ENCODE measurements at regions not wholly inside any gene's neighbourhood (a gene's known extent, or its start where the extent isn't known, plus 50 kb on each side); places are given as distances from the start of the nearest gene placed in this dataset.
A peak's percentile ranks its signal among the peaks of the same experiment; 100 is the strongest.

DNA sequence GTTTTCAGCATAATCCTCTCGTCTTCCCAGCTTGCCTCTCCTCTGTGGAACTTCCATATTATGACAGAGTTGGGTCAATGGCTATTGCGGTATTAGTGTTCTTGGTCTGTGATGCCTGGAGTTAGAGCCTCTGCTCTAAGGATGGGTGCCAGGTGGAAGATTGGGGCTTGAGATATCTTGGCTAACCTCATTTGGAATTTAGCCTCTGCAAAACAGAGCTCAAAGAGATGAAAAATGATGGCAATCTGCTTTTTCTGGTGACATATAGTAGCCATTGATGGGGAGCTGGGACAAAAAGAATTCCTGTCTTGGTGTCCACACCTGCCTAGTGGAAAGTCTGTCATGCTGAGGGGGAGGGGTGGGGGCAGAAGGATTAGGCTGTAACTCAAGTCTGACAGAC lies 152.1 kb downstream of the RPL10L start:
- no peak overlapping the region for H2BK12ac ChIP-seq (ENCODE audit: low read length)
- H3K9ac ChIP-seq (ENCODE audit: low read depth, low read length, poor library complexity): no peak overlapping the region
- H3K4me2 ChIP-seq (ENCODE audit: insufficient read depth, low read length, poor library complexity, severe bottlenecking): no peak overlapping the region
- H3K4me1 ChIP-seq (ENCODE audit: control insufficient read depth in 2 of 2, insufficient read depth in 1 of 2, low read depth in 1 of 2, low read length in 2 of 2): no peaks in the 10 kb centered on the region
- no peaks in the 10 kb centered on the region for H3K9me3 ChIP-seq (replicated peaks in 1 of 2; ENCODE audit: control insufficient read depth in 2 of 2, insufficient read depth in 1 of 2, low read depth in 1 of 2, low read length in 2 of 2)
- no peak overlapping the region for H2BK5ac ChIP-seq (ENCODE audit: low read length)
- H3K14ac ChIP-seq (ENCODE audit: low read length): no peak overlapping the region
- no peak overlapping the region for H3K18ac ChIP-seq (ENCODE audit: low read length)
- no peak overlapping the region for H3K4ac ChIP-seq (ENCODE audit: low read length)
- no peak overlapping the region for H3K23ac ChIP-seq (ENCODE audit: low read depth, low read length, poor library complexity)
- no peak overlapping the region for H4K8ac ChIP-seq (ENCODE audit: low read depth, low read length)
- DNase-seq (ENCODE audit: low spot score): no peak
- no peak overlapping the region for H4K91ac ChIP-seq (ENCODE audit: low read depth, low read length, poor library complexity)
- no CpG with 5 or more reads among the region's 2 CpGs for WGBS, 2 donors (ENCODE audit: extremely low coverage in 2 of 2, insufficient read length in 2 of 2, insufficient replicate concordance in 1 of 2)
- H2BK120ac ChIP-seq (ENCODE audit: low read depth, low read length): no peak overlapping the region
- no peak overlapping the region for H2AK5ac ChIP-seq (ENCODE audit: low read depth, low read length)
- H3K4me3 ChIP-seq (ENCODE audit: low read length in 2 of 2): no peak overlapping the region
- H2BK15ac ChIP-seq (ENCODE audit: low read length): no peak overlapping the region
- no peaks in the 10 kb centered on the region for H3K27me3 ChIP-seq (ENCODE audit: control insufficient read depth in 3 of 3, insufficient read depth in 3 of 3, low read depth in 1 of 3, low read length in 3 of 3)
- H3K79me1 ChIP-seq (ENCODE audit: low read depth, low read length): no peaks in the 10 kb centered on the region
- no peak overlapping the region for H2AFZ ChIP-seq (ENCODE audit: low read length)
- no peaks in the 10 kb centered on the region for H3K36me3 ChIP-seq (replicated peaks in 1 of 2; ENCODE audit: control insufficient read depth in 2 of 2, insufficient read depth in 2 of 2, low read length in 2 of 2)
- no peak overlapping the region for H3K27ac ChIP-seq (replicated peaks; ENCODE audit: low read length)

DNA sequence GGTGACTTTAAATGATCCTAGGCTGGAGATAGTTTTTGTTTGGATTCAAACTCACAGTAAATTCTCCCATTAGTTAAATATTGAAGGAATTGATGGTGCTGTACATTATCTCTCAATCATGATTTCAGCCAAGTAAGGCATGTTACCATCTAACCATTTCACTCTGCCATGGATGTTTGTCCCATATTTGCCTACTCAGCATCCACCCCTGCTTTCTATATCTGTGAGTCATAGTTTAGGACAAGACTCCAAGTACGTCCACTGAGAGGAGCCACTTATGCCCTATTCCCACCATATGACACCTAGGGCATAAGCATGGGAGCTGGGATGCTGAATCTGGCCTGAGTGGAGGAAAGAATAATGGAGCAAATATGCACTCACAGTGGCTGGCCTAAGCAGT lies 155.2 kb downstream of the RPL10L start:
- Histone ChIP-seq H4K8ac (ENCODE audit: low read depth, low read length) (no peak overlapping the region), H4K91ac (ENCODE audit: low read depth, low read length, poor library complexity) (no peak overlapping the region), H2BK15ac (ENCODE audit: low read length) (no peak overlapping the region), H2AK5ac (ENCODE audit: low read depth, low read length) (no peak overlapping the region), H2BK12ac (ENCODE audit: low read length) (no peak overlapping the region), H3K79me1 (ENCODE audit: low read depth, low read length) (no peaks in the 10 kb centered on the region), H2AFZ (ENCODE audit: low read length) (no peak overlapping the region), H3K18ac (ENCODE audit: low read length) (no peak overlapping the region), H3K23ac (ENCODE audit: low read depth, low read length, poor library complexity) (no peak overlapping the region), H3K4me2 (ENCODE audit: insufficient read depth, low read length, poor library complexity, severe bottlenecking) (no peak overlapping the region), H3K27me3 (ENCODE audit: control insufficient read depth in 3 of 3, insufficient read depth in 3 of 3, low read depth in 1 of 3, low read length in 3 of 3) (no peaks in the 10 kb centered on the region), H3K27ac (replicated peaks; ENCODE audit: low read length) (no peak overlapping the region), H2BK120ac (ENCODE audit: low read depth, low read length) (no peak overlapping the region), H3K36me3 (replicated peaks in 1 of 2; ENCODE audit: control insufficient read depth in 2 of 2, insufficient read depth in 2 of 2, low read length in 2 of 2) (no peaks in the 10 kb centered on the region), H3K4me3 (ENCODE audit: low read length in 2 of 2) (no peak overlapping the region), H3K4ac (ENCODE audit: low read length) (no peak overlapping the region), H3K14ac (ENCODE audit: low read length) (no peak overlapping the region), H3K9ac (ENCODE audit: low read depth, low read length, poor library complexity) (no peak overlapping the region), H2BK5ac (ENCODE audit: low read length) (no peak overlapping the region), H3K9me3 (replicated peaks in 1 of 2; ENCODE audit: control insufficient read depth in 2 of 2, insufficient read depth in 1 of 2, low read depth in 1 of 2, low read length in 2 of 2) (no peaks in the 10 kb centered on the region), H3K4me1 (ENCODE audit: control insufficient read depth in 2 of 2, insufficient read depth in 1 of 2, low read depth in 1 of 2, low read length in 2 of 2) (no peaks in the 10 kb centered on the region)
- WGBS, 2 donors (ENCODE audit: extremely low coverage in 2 of 2, insufficient read length in 2 of 2, insufficient replicate concordance in 1 of 2): no CpG with 5 or more reads among the region's 1 CpG
- DNase-seq (ENCODE audit: low spot score): no peak

DNA sequence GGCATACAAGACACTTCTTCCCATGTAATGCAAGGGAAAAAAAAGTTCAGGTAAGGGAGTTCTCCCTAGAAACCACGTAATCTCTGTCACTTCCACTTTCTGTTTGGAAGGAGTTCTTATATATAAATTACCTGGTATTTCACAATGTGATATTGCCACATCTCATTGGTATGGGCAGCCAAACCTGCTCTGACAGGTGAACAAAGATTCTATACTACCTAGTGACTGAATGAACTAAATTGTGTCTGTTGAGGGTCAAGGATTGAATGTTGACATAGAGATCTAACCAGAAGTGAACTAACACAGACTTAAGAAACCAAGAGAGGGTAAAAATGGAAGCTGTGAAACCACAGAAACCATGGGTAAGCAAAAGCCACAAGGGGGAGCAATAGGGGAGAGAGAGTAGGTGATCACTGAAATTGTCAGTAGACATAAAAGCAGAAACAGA lies 161.3 kb downstream of the RPL10L start:
- H3K27ac ChIP-seq (replicated peaks; ENCODE audit: low read length): no peak overlapping the region
- no peak overlapping the region for H3K23ac ChIP-seq (ENCODE audit: low read depth, low read length, poor library complexity)
- no peak overlapping the region for H3K4me3 ChIP-seq (ENCODE audit: low read length in 2 of 2)
- no peak overlapping the region for H2AK5ac ChIP-seq (ENCODE audit: low read depth, low read length)
- no peak overlapping the region for H2BK12ac ChIP-seq (ENCODE audit: low read length)
- no peaks in the 10 kb centered on the region for H3K79me1 ChIP-seq (ENCODE audit: low read depth, low read length)
- no peak overlapping the region for H3K18ac ChIP-seq (ENCODE audit: low read length)
- no peak overlapping the region for H2BK120ac ChIP-seq (ENCODE audit: low read depth, low read length)
- no peaks in the 10 kb centered on the region for H3K27me3 ChIP-seq (ENCODE audit: control insufficient read depth in 3 of 3, insufficient read depth in 3 of 3, low read depth in 1 of 3, low read length in 3 of 3)
- H3K9ac ChIP-seq (ENCODE audit: low read depth, low read length, poor library complexity): no peak overlapping the region
- no peak overlapping the region for H4K91ac ChIP-seq (ENCODE audit: low read depth, low read length, poor library complexity)
- H3K9me3 ChIP-seq (replicated peaks in 1 of 2; ENCODE audit: control insufficient read depth in 2 of 2, insufficient read depth in 1 of 2, low read depth in 1 of 2, low read length in 2 of 2): no peaks in the 10 kb centered on the region
- no peak overlapping the region for H4K8ac ChIP-seq (ENCODE audit: low read depth, low read length)
- no peak overlapping the region for H3K14ac ChIP-seq (ENCODE audit: low read length)
- H3K4me2 ChIP-seq (ENCODE audit: insufficient read depth, low read length, poor library complexity, severe bottlenecking): no peak overlapping the region
- no CpG with 5 or more reads among the region's 1 CpG for WGBS, 2 donors (ENCODE audit: extremely low coverage in 2 of 2, insufficient read length in 2 of 2, insufficient replicate concordance in 1 of 2)
- no peak overlapping the region for H3K4ac ChIP-seq (ENCODE audit: low read length)
- H2BK15ac ChIP-seq (ENCODE audit: low read length): no peak overlapping the region
- no peaks in the 10 kb centered on the region for H3K4me1 ChIP-seq (ENCODE audit: control insufficient read depth in 2 of 2, insufficient read depth in 1 of 2, low read depth in 1 of 2, low read length in 2 of 2)
- H2BK5ac ChIP-seq (ENCODE audit: low read length): no peak overlapping the region
- no peaks in the 10 kb centered on the region for H3K36me3 ChIP-seq (replicated peaks in 1 of 2; ENCODE audit: control insufficient read depth in 2 of 2, insufficient read depth in 2 of 2, low read length in 2 of 2)
- H2AFZ ChIP-seq (ENCODE audit: low read length): no peak overlapping the region
- peak; percentile 5 for DNase-seq (ENCODE audit: low spot score)

DNA sequence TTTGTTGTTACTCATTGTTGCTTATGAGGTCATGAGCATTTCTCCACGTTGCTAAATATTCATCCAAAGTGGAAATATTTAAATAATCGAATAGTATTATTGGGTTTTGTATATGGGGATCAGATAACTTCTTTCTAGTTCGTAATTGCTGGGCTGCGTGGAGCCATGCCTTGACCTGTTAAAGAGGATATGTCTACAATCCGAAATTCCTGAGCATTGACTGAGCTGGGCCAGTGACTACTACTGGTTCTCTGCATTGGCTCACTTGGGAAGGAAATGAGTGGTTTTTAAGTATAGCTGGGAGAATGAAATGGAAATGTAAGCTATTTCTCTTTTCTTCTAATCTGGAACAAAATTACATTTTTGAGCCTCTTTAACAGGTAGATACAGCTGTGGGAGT lies 163.2 kb downstream of the RPL10L start:
- no CpG with 5 or more reads among the region's 5 CpGs for WGBS, 2 donors (ENCODE audit: extremely low coverage in 2 of 2, insufficient read length in 2 of 2, insufficient replicate concordance in 1 of 2)
- Histone ChIP-seq H3K9me3 (replicated peaks in 1 of 2; ENCODE audit: control insufficient read depth in 2 of 2, insufficient read depth in 1 of 2, low read depth in 1 of 2, low read length in 2 of 2) (no peaks in the 10 kb centered on the region), H3K27ac (replicated peaks; ENCODE audit: low read length) (no peak overlapping the region), H4K8ac (ENCODE audit: low read depth, low read length) (no peak overlapping the region), H2BK12ac (ENCODE audit: low read length) (no peak overlapping the region), H3K79me1 (ENCODE audit: low read depth, low read length) (no peaks in the 10 kb centered on the region), H3K36me3 (replicated peaks in 1 of 2; ENCODE audit: control insufficient read depth in 2 of 2, insufficient read depth in 2 of 2, low read length in 2 of 2) (no peaks in the 10 kb centered on the region), H2AK5ac (ENCODE audit: low read depth, low read length) (no peak overlapping the region), H3K18ac (ENCODE audit: low read length) (no peak overlapping the region), H2BK5ac (ENCODE audit: low read length) (no peak overlapping the region), H3K4me3 (ENCODE audit: low read length in 2 of 2) (no peak overlapping the region), H3K23ac (ENCODE audit: low read depth, low read length, poor library complexity) (no peak overlapping the region), H2BK15ac (ENCODE audit: low read length) (no peak overlapping the region), H4K91ac (ENCODE audit: low read depth, low read length, poor library complexity) (no peak overlapping the region), H3K4me1 (ENCODE audit: control insufficient read depth in 2 of 2, insufficient read depth in 1 of 2, low read depth in 1 of 2, low read length in 2 of 2) (no peaks in the 10 kb centered on the region), H2AFZ (ENCODE audit: low read length) (no peak overlapping the region), H2BK120ac (ENCODE audit: low read depth, low read length) (no peak overlapping the region), H3K9ac (ENCODE audit: low read depth, low read length, poor library complexity) (no peak overlapping the region), H3K4me2 (ENCODE audit: insufficient read depth, low read length, poor library complexity, severe bottlenecking) (no peak overlapping the region), H3K27me3 (ENCODE audit: control insufficient read depth in 3 of 3, insufficient read depth in 3 of 3, low read depth in 1 of 3, low read length in 3 of 3) (no peaks in the 10 kb centered on the region), H3K4ac (ENCODE audit: low read length) (no peak overlapping the region), H3K14ac (ENCODE audit: low read length) (no peak overlapping the region)
- no peak for DNase-seq (ENCODE audit: low spot score)

Measured in neuronal stem cell (in vitro differentiated cells).